GM18511 (cell line): ENCODE measurements at regions not wholly inside any gene's neighbourhood (a gene's known extent, or its start where the extent isn't known, plus 50 kb on each side); places are given as distances from the start of the nearest gene placed in this dataset.
"Not testable (repeated sequence)": the region's sequence is repeated elsewhere in the genome, so short reads cannot be mapped to it uniquely, and the experiment has no call there.

Source experiments
- ATAC-seq: cut with Tn5 transposase; IDR thresholded peaks from one replicate; pipeline ENCODE4 v1.9.1; 2021; ENCODE audit warnings: mild to moderate bottlenecking, moderate library complexity; ENCODE audit not compliant: unreplicated experiment

- ATAC-seq: no peak
Observed at GRCh38 chr3:6351752-6352151, 509.2 kb upstream of the GRM7 start.

- ATAC-seq: peak; percentile 57
Observed at GRCh38 chr3:6354653-6355052, 506.3 kb upstream of the GRM7 start.

- ATAC-seq: no peak
Observed at GRCh38 chr3:6362406-6362805, 498.5 kb upstream of the GRM7 start.

DNA sequence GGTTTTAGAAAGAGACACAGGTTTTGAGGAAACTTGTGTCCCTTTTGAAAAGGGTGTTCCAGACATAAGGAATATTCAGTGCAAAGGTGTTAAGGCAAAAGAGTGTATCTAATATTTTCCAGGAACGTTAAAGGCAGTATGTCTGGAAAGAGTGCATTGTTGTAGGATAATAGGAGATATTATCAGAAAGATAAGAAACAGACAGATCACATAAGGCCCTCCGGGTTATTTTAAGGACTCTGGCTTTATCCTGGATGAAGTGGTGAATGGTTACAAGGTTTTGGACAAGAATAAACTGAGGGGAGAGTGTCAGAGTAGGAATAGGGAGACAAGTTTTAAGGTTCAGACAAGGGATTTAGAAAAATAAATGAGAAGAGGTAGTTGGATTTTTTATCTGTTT, 493.7 kb upstream of the GRM7 start:
- ATAC-seq: no peak

DNA sequence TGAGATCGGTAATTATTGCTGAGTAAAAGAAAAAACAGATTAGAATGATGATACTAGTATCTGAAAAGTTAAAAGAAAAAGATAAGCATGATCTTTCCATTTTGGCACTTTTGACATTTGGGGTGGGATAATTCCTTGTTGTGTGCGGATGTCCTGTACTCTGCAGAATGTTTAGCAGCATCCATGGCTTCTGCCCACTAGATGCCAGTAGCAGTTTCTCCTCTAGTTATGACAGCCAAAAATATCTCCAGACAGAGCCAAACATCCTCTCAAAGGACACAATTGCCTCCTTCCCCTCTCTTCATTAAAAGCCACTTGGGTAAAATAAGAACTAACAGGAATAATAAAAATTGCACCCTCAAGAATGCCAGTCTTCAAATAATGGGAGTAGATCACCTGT, 468.8 kb upstream of the GRM7 start:
- no peak for ATAC-seq

- ATAC-seq: no peak
Observed at GRCh38 chr3:6394944-6395343, 466.0 kb upstream of the GRM7 start.

GRCh38 chr3:6396631-6397030, 464.3 kb upstream of the GRM7 start:
- ATAC-seq: no peak

GRCh38 chr3:6402666-6403065, 458.2 kb upstream of the GRM7 start:
- not testable (repeated sequence) for ATAC-seq

DNA sequence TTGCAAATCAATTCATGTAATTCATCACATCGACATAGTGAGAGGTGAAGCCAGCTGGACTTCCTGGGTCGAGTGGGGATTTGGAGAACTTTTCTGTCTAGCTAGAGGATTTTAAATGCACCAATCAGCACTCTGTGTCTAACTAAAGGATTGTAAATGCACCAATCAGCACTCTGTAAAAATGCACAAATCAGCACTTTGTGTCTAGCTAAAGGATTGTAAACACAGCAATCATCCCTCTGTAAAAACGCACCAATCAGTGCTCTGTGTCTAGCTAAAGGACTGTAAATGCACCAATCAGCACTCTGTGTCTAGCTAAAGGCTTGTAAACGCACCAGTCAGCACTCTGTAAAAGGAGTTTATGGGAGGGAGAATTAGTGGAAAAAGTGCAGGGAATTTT, 454.0 kb upstream of the GRM7 start:
- ATAC-seq: not testable (repeated sequence)

DNA sequence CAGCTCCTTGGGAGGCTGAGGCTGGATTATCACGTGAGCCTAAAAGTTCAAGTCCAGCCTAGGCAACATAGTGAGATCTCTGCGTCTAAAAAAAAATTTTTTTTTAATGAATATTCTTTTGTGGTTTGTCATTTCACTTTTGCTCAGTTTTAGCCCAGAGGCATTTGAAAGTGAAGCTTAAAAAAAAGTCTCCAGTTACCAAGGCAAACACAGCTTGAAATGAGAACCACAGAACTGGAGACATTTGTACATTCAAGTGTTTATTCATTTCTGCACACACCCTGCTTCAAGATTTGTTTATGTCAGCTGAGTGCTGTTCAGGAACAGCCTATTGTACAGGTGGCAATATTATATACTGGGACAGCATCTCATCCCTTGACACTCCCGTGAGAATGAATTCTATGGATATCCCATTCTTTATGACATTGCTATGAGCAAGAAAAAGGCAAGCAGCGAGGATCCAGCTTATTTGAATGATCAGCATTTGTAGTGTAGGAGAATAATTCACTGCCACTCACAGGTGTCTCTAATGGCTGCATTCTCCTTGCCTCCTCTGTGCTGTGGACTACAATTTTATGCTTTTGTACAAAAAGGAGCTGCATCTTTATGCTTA, 444.8 kb upstream of the GRM7 start:
- no peak for ATAC-seq

DNA sequence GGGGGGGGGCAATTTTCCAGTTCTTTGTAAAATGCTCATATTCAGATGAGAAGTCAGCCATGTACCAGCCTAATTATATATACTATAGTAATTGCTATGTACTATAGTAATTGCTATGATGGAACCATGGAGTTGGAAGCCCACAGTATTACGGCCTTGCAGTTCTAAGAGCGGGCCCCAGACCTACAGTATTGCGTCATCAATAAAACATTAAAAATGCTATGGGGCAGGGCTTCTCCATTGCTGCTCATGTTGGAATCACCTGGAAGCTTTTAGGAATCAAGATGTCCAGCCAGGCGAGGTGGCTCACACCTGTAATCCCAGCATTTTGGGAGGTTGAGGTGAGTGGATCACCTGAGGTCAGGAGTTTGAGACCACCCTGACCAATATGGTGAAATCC, 443.7 kb upstream of the GRM7 start:
- ATAC-seq: no peak

DNA sequence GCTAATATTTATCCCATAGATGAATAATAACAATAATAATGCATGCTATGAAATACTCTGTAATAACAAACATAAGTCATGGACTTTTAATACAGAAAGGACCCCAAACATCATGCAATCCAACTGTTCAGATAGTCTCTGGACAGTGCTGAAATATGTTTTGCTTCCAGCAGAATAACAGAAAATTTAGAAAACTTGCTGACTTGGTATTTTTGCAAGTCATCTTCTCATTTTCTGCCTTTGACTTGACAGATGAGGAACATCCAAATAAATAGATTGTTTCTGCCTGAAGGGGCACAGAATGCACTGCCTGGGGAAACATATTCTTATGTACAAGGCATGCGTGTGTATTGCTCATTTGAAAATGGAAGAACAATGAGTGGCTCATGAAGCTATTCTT, 442.4 kb upstream of the GRM7 start:
- no peak for ATAC-seq

- ATAC-seq: no peak
Observed at GRCh38 chr3:6421666-6422445, 439.1 kb upstream of the GRM7 start.

DNA sequence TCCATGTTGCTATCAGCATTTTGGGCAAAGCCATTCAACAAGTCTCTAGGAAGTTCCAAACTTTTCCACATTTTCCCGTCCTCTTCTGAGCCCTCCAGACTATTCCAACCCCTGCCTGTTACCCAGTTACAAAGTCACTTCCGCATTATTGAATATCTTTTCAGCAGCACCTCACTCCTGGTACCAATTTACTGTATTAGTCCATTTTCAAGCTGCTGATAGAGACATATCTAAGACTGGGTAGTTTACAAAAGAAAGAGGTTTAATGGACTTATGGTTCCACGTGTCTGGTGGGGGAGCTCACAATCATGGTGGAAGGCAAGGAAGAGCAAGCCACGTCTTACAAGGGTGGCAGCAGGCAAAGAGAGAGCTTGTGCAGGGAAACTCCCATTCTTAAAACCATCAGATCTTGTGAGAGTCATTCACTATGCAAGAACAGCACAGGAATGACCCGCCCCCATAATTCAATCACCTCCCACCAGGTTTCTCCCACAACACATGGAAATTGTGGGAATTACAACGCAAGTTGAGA, 435.6 kb upstream of the GRM7 start:
- no peak for ATAC-seq

DNA sequence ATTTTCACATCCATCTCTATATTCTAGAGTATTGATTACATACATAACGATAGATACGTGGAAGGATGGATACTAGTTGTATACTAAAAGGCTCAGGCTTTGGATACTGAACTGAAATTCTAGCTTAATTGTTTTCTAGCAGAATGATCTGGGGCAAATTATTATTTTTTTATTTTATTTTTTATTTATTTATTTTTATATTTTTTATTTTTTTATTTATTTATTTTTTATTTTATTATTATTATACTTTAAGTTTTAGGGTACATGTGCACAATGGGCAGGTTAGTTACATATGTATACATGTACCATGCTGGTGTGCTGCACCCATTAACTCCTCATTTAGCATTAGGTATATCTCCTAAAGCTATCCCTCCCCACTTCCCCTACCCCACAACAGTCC, 432.6 kb upstream of the GRM7 start:
- ATAC-seq: not testable (repeated sequence)

- ATAC-seq: no peak
Observed at GRCh38 chr3:6435951-6436350, 425.0 kb upstream of the GRM7 start.

DNA sequence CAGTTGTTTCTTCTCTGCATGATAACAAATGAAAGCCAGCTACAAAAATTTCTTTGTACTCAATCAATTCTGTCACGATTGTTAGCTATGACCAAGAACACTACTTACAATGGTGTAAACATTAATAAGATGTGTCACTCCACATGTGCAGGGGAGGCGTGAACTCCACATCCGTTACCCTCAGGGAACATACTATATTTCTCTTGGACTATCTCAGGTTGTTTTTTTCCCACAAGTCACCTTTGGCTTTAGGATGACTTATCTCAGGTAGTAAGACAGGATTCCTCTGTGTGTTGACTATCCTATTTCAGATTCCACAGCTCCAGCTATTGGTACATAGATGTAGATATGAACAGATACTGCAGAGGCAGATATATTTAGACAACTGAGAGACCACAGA, 423.3 kb upstream of the GRM7 start:
- no peak for ATAC-seq

DNA sequence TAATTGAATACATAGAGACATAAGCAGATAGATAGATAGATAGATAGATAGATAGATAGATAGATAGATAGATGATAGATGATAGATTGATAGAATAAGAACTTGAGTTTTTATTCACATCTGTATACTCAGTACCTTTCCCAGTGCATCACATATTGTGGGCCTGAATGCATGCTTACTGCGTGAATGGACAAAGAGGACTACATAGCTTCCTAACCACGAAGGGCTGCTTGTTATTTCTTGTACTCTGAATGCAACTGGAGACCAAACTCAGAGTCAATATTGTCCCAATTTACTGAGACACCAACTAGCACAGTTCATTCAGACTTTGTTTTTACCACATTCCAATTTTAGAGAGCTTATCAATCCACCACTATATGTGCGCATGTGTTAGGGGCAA, 422.9 kb upstream of the GRM7 start:
- no peak for ATAC-seq

DNA sequence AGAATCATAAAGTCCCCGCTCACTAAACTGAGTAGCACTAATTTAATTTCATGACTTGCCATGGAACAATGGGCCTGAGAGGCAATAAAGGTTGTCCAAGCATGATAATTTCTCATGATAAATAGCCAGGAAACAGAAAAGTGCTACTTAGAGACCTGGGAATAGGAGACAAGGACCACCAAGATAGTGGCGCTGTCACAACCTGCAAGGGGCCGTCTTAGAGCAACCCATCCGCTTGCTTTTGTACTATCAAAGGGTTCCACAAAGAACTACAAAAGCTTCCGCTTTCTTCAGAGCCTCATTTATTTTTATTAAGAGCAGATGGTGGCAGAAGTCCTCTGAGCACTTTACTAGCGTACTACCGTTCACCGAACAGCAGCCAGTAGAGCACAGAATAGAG, 421.7 kb upstream of the GRM7 start:
- ATAC-seq: no peak

- ATAC-seq: no peak
Observed at GRCh38 chr3:6439824-6440223, 421.1 kb upstream of the GRM7 start.

DNA sequence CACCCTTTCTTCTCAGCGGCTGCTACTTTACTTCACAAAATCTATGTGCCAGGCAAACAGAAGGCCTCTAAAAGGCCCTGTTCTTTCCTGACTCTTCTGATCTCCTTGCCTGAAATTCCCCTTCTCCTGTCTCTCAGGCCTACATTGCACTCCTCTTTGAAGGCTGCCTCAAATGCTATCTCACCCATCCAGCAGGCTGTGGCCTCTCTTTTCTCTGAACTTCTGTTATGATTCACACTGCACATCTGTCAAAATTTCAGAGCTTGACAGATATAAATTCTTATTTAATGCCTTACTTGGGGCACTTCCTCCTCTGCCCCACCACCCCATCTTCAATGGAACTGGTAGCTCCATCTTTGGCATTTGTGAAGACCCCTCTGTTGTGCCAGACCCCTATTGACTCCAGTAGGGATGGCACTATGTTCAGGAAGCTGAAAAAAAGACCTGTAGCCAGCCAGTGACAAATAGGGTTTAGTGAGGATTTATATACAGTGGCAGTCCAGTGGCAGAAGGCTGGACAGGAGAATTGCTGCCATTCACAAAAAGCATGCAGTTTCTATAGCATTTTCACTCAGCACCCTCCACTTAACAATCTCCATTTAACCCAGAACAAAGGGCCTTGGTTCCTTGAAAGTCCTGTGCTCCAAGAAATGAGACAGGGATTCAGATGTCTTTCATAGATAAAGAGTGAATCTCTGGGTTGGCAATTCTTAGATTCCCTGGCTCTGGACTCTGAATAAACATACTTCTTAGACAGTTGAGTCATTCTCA, 415.8 kb upstream of the GRM7 start:
- ATAC-seq: no peak
